ENCODE measurements at regions not wholly inside any gene's neighbourhood (a gene's known extent, or its start where the extent isn't known, plus 50 kb on each side); places are given as distances from the start of the nearest gene placed in this dataset.
A peak's percentile ranks its signal among the peaks of the same experiment; 100 is the strongest.

GRCh38 chr6:164108869-164109769 is 694.6 kb downstream of the QKI start:
- ChIA-PET CTCF (ENCODE audit: low intra/inter-chr PET ratio, low total read pairs) (no interaction called here), POLR2A (no interaction called here)
- ATAC-seq = peak; percentile 72
- FAIRE-seq = no peak
- H3K79me2 ChIP-seq (ENCODE audit: insufficient read depth, low read length) = no peaks in the 10 kb centered on the region
- no peak overlapping the region for H3K9ac ChIP-seq (ENCODE audit: insufficient read depth, low read depth, low read length)
- WGBS (ENCODE audit: low lambda C conversion rate) = 19% methylated on average over 20 of the region's 20 CpGs
- H3K4me1 ChIP-seq (ENCODE audit: insufficient read depth, low read length) = peaks cover 6% of the 10 kb centered on the region; the same call in 1 of the 2 replicates
- H3K27ac ChIP-seq (ENCODE audit: extremely low read length, insufficient read depth, low read length) = no peak overlapping the region
- no peaks in the 10 kb centered on the region for H4K20me1 ChIP-seq (ENCODE audit: insufficient read depth, low read length)
- in situ Hi-C loops (cut with HindIII; ENCODE audit: extremely low pct_ligation_motif_present, low pct_unique_long_range_greater_than_20kb) = loop anchor here (25.0 kb wide), 2 partner anchors 697 to 922 kb away; partner anchors contain the start of gene QKI
- intact Hi-C loops (cut with micrococcal nuclease; ENCODE audit: unreplicated experiment) = loop anchor here (5.0 kb wide), 3 partner anchors 927 to 1252 kb away; no protein-coding TSS in a partner anchor
- peaks cover 5% of the 10 kb centered on the region; the same call in 1 of the 2 replicates for H3K9me3 ChIP-seq (ENCODE audit: low read length)
- H2AFZ ChIP-seq (ENCODE audit: low read length) = peak overlapping the region; percentile 7
- peaks cover 0 to 30% of the 10 kb centered on the region in 2 experiments; a peak in 3 of 5 replicates for H3K27me3 ChIP-seq (ENCODE audit: control insufficient read depth in 1 of 2, insufficient read depth in 2 of 2, low read length in 2 of 2)
- no peak overlapping the region for H3K4me3 ChIP-seq (replicated peaks in 1 of 3; ENCODE audit: insufficient read depth in 1 of 3, low read depth in 2 of 3, low read length in 3 of 3)
- H3K36me3 ChIP-seq (replicated peaks in 1 of 2; ENCODE audit: control insufficient read depth in 1 of 2, insufficient read depth in 2 of 2, low read length in 2 of 2) = no peaks in the 10 kb centered on the region
- DNase-seq (ENCODE audit: low spot score) = no peak
- no TSS peak for BruUV-seq (replicated peaks)
- 0 out of 2 replicates have a peak overlapping the region, but pooled peaks have one; percentile 6 for H3K4me2 ChIP-seq (ENCODE audit: low read depth, low read length)
- TF ChIP-seq WIZ (CRISPR knock-in tag; IDR thresholded peaks at IDR 0.05) (no peak), ZMYM4 (CRISPR knock-in tag; IDR thresholded peaks at IDR 0.05) (no peak), ZNF724P (CRISPR knock-in tag; IDR thresholded peaks at IDR 0.05; ENCODE audit: borderline replicate concordance) (no peak), MEF2D (CRISPR knock-in tag; IDR thresholded peaks at IDR 0.05) (no peak), BRD4 (CRISPR knock-in tag; IDR thresholded peaks at IDR 0.05) (0 out of 2 replicates have a peak, but pooled peaks have one; percentile 29), GABPB1 (CRISPR knock-in tag; IDR thresholded peaks at IDR 0.05) (0 out of 2 replicates have a peak, but pooled peaks have one; percentile 6), ZFP37 (CRISPR knock-in tag; IDR thresholded peaks at IDR 0.05; ENCODE audit: borderline replicate concordance) (no peak), TCF7 (IDR thresholded peaks at IDR 0.05; ENCODE audit: low read depth) (no peak), ASH2L (IDR thresholded peaks at IDR 0.05; ENCODE audit: insufficient read length, low read depth, low read length) (no peak), PAWR (CRISPR knock-in tag; IDR thresholded peaks at IDR 0.05; ENCODE audit: borderline replicate concordance) (no peak)
- TF ChIP-seq, protein P1, sequence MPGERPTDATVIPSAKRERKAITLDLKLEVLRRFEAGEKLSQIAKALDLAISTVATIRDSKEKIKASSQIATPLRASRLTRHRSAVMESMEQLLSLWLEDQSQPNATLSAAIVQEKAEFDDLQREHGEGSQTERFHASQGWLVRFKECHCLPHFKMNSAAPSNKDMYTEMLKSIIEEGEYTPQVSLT (CRISPR knock-in tag; IDR thresholded peaks at IDR 0.05; ENCODE audit: borderline replicate concordance, low read depth) = no peak
- TF ChIP-seq, protein P2, sequence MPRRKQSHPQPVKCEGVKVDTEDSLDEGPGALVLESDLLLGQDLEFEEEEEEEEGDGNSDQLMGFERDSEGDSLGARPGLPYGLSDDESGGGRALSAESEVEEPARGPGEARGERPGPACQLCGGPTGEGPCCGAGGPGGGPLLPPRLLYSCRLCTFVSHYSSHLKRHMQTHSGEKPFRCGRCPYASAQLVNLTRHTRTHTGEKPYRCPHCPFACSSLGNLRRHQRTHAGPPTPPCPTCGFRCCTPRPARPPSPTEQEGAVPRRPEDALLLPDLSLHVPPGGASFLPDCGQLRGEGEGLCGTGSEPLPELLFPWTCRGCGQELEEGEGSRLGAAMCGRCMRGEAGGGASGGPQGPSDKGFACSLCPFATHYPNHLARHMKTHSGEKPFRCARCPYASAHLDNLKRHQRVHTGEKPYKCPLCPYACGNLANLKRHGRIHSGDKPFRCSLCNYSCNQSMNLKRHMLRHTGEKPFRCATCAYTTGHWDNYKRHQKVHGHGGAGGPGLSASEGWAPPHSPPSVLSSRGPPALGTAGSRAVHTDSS (CRISPR knock-in tag; conservative IDR thresholded peaks at IDR 0.05) = no peak
- TF ChIP-seq, protein P3, sequence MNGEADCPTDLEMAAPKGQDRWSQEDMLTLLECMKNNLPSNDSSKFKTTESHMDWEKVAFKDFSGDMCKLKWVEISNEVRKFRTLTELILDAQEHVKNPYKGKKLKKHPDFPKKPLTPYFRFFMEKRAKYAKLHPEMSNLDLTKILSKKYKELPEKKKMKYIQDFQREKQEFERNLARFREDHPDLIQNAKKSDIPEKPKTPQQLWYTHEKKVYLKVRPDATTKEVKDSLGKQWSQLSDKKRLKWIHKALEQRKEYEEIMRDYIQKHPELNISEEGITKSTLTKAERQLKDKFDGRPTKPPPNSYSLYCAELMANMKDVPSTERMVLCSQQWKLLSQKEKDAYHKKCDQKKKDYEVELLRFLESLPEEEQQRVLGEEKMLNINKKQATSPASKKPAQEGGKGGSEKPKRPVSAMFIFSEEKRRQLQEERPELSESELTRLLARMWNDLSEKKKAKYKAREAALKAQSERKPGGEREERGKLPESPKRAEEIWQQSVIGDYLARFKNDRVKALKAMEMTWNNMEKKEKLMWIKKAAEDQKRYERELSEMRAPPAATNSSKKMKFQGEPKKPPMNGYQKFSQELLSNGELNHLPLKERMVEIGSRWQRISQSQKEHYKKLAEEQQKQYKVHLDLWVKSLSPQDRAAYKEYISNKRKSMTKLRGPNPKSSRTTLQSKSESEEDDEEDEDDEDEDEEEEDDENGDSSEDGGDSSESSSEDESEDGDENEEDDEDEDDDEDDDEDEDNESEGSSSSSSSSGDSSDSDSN (CRISPR knock-in tag; IDR thresholded peaks at IDR 0.05) = no peak
- TF ChIP-seq, protein P4, sequence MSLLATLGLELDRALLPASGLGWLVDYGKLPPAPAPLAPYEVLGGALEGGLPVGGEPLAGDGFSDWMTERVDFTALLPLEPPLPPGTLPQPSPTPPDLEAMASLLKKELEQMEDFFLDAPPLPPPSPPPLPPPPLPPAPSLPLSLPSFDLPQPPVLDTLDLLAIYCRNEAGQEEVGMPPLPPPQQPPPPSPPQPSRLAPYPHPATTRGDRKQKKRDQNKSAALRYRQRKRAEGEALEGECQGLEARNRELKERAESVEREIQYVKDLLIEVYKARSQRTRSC (CRISPR knock-in tag; IDR thresholded peaks at IDR 0.05; ENCODE audit: low read depth) = no peak
- TF ChIP-seq, protein P5, sequence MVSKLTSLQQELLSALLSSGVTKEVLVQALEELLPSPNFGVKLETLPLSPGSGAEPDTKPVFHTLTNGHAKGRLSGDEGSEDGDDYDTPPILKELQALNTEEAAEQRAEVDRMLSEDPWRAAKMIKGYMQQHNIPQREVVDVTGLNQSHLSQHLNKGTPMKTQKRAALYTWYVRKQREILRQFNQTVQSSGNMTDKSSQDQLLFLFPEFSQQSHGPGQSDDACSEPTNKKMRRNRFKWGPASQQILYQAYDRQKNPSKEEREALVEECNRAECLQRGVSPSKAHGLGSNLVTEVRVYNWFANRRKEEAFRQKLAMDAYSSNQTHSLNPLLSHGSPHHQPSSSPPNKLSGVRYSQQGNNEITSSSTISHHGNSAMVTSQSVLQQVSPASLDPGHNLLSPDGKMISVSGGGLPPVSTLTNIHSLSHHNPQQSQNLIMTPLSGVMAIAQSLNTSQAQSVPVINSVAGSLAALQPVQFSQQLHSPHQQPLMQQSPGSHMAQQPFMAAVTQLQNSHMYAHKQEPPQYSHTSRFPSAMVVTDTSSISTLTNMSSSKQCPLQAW (CRISPR knock-in tag; IDR thresholded peaks at IDR 0.05) = 0 out of 2 replicates have a peak, but pooled peaks have one; percentile 34

Data from HepG2 (cell line).